ENCODE measurements at regions not wholly inside any gene's neighbourhood (a gene's known extent, or its start where the extent isn't known, plus 50 kb on each side); places are given as distances from the start of the nearest gene placed in this dataset.

DNA sequence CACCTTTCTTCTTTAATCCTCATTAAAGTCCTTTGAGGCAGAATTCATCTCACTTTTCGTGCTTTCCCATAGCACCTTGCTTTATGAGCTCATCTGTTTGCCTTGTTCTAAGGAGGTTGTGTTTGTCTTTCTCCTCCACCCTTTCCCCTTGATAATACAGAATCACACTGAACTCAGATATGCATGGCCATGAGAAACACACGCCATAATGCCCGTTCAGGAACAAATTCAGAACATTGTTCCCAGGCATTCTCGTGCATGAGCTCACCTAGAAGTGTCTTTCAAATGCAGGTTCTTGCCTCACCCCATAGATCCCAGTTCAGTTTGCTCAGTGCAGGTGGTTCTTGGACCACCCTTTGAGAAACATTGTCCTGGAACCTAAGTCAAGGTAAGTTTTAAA lies 71.1 kb downstream of the TMEM114 start:
- no peak overlapping the region for H3K4me3 ChIP-seq (ENCODE audit: low read depth, low read length)
- TF ChIP-seq CTCF (IDR thresholded peaks at IDR 0.05; ENCODE audit: insufficient read depth, low read length, missing control alignments) = no peak
- no peak for DNase-seq (ENCODE audit: low read depth, low spot score)
- ChIA-PET CTCF (no interaction called here), POLR2A (no interaction called here)

- ChIA-PET CTCF (no interaction called here), POLR2A (no interaction called here)
- DNase-seq (ENCODE audit: low read depth, low spot score) = no peak
- no peak overlapping the region for H3K4me3 ChIP-seq (ENCODE audit: low read depth, low read length)
- no peak for TF ChIP-seq CTCF (IDR thresholded peaks at IDR 0.05; ENCODE audit: insufficient read depth, low read length, missing control alignments)
Measured at GRCh38 chr16:8517280-8517679, 73.0 kb downstream of the TMEM114 start.

DNA sequence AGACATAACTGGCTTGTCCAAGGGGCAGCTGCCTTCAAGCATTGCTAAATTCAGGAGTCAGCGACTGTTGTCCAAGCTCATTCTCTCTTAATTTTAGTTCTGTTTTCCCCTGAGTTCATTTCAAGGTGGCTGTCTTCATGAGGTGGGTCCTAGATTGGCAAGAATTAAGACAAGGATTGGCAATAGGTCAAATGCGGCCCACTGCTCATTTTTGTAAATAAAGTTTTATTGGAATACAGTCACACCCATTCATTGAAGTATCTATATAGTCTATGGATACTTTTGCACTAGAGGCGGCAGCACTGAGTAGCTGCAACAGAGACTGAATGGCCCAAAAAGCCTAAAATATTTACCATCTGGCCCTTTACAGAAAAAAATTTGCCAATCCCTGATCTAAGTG lies 73.8 kb downstream of the TMEM114 start:
- no peak for TF ChIP-seq CTCF (IDR thresholded peaks at IDR 0.05; ENCODE audit: insufficient read depth, low read length, missing control alignments)
- no peak for DNase-seq (ENCODE audit: low read depth, low spot score)
- POLR2A ChIA-PET = no interaction called here
- no peak overlapping the region for H3K4me3 ChIP-seq (ENCODE audit: low read depth, low read length)
- CTCF ChIA-PET = no interaction called here

- ChIA-PET POLR2A (no interaction called here), CTCF (no interaction called here)
- TF ChIP-seq CTCF (IDR thresholded peaks at IDR 0.05; ENCODE audit: insufficient read depth, low read length, missing control alignments) = no peak
- DNase-seq (ENCODE audit: low read depth, low spot score) = no peak
- H3K4me3 ChIP-seq (ENCODE audit: low read depth, low read length) = no peak overlapping the region
Measured at GRCh38 chr16:8512941-8513624, 77.2 kb downstream of the TMEM114 start.

GRCh38 chr16:8511464-8511863 lies 78.8 kb downstream of the TMEM114 start:
- TF ChIP-seq CTCF (IDR thresholded peaks at IDR 0.05; ENCODE audit: insufficient read depth, low read length, missing control alignments) = no peak
- H3K4me3 ChIP-seq (ENCODE audit: low read depth, low read length) = no peak overlapping the region
- ChIA-PET CTCF (no interaction called here), POLR2A (no interaction called here)
- DNase-seq (ENCODE audit: low read depth, low spot score) = no peak

GRCh38 chr16:8510160-8510559 lies 80.2 kb downstream of the TMEM114 start:
- no peak overlapping the region for H3K4me3 ChIP-seq (ENCODE audit: low read depth, low read length)
- POLR2A ChIA-PET = no interaction called here
- no peak for DNase-seq (ENCODE audit: low read depth, low spot score)
- TF ChIP-seq CTCF (IDR thresholded peaks at IDR 0.05; ENCODE audit: insufficient read depth, low read length, missing control alignments) = no peak
- CTCF ChIA-PET = no interaction called here

Measured in AG04449 (cell line).